Nephron (organoid): ENCODE measurements at regions not wholly inside any gene's neighbourhood (a gene's known extent, or its start where the extent isn't known, plus 50 kb on each side); places are given as distances from the start of the nearest gene placed in this dataset.
A peak's percentile ranks its signal among the peaks of the same experiment; 100 is the strongest.

Source experiments
- H3K27ac Mint-ChIP-seq, 3 experiments: 2 replicates each; pipeline ENCODE4 v1.8.0; 2020; ENCODE audit warnings: mixed read lengths in 3 of 3, mild to moderate bottlenecking in 2 of 3, moderate library complexity in 1 of 3
- H3K27me3 Mint-ChIP-seq: 2 replicates; pipeline ENCODE4 v1.8.0; 2021; ENCODE audit warnings: low read depth, mild to moderate bottlenecking, moderate library complexity, mixed read lengths
- H3K36me3 Mint-ChIP-seq: 2 replicates; pipeline ENCODE4 v1.8.0; 2020; ENCODE audit warnings: low read depth, mixed read lengths
- H3K4me1 Mint-ChIP-seq: 2 replicates; pipeline ENCODE4 v1.8.0; 2020; ENCODE audit warnings: mixed read lengths
- H3K4me3 Mint-ChIP-seq, 3 experiments: 2 replicates each; pipeline ENCODE4 v1.8.0; 2020; ENCODE audit warnings: mild to moderate bottlenecking in 3 of 3, mixed read lengths in 3 of 3, moderate library complexity in 2 of 3
- H3K9me3 Mint-ChIP-seq: 2 replicates; pipeline ENCODE4 v1.8.0; 2020; ENCODE audit warnings: mixed read lengths
- CTCF ChIP-seq, 3 experiments: fragments of 200-600 bp; sonication (generic); IDR thresholded peaks; one replicate each; pipeline ENCODE4 v1.5.0; 2021; ENCODE audit warnings: antibody characterized with exemption in 3 of 3; ENCODE audit not compliant: unreplicated experiment in 3 of 3

GRCh38 chr3:148089171-148089570 is 608.5 kb upstream of the AGTR1 start:
- no peaks in the 10 kb centered on the region for H3K9me3 Mint-ChIP-seq
- H3K4me1 Mint-ChIP-seq: no peaks in the 10 kb centered on the region
- H3K27me3 Mint-ChIP-seq: no peaks in the 10 kb centered on the region

GRCh38 chr3:148090156-148090555 is 607.5 kb upstream of the AGTR1 start:
- no peaks in the 10 kb centered on the region for H3K27me3 Mint-ChIP-seq
- no peak for TF ChIP-seq CTCF (IDR thresholded peaks at IDR 0.05; ENCODE audit: unreplicated experiment in 3 of 3)
- H3K4me3 Mint-ChIP-seq: no peak overlapping the region
- H3K27ac Mint-ChIP-seq: no peak overlapping the region
- no peaks in the 10 kb centered on the region for H3K9me3 Mint-ChIP-seq
- H3K4me1 Mint-ChIP-seq: peaks cover 3% of the 10 kb centered on the region
- H3K36me3 Mint-ChIP-seq: no peaks in the 10 kb centered on the region

More at GRCh38 chr3:148089171-148089570, 608.5 kb upstream of the AGTR1 start:
- H3K27ac Mint-ChIP-seq: no peak overlapping the region
- no peaks in the 10 kb centered on the region for H3K36me3 Mint-ChIP-seq
- no peak for TF ChIP-seq CTCF (IDR thresholded peaks at IDR 0.05; ENCODE audit: unreplicated experiment in 3 of 3)
- no peak overlapping the region for H3K4me3 Mint-ChIP-seq

GRCh38 chr3:148092624-148093347 is 604.9 kb upstream of the AGTR1 start:
- no peak overlapping the region for H3K4me3 Mint-ChIP-seq
- H3K27me3 Mint-ChIP-seq: no peaks in the 10 kb centered on the region
- no peak overlapping the region for H3K27ac Mint-ChIP-seq
- no peaks in the 10 kb centered on the region for H3K9me3 Mint-ChIP-seq
- peaks cover 7% of the 10 kb centered on the region for H3K4me1 Mint-ChIP-seq
- no peaks in the 10 kb centered on the region for H3K36me3 Mint-ChIP-seq
- TF ChIP-seq CTCF (IDR thresholded peaks at IDR 0.05; ENCODE audit: unreplicated experiment in 3 of 3): no peak

- H3K27ac Mint-ChIP-seq: no peak overlapping the region
- H3K9me3 Mint-ChIP-seq: no peaks in the 10 kb centered on the region
- H3K4me1 Mint-ChIP-seq: peaks cover 7% of the 10 kb centered on the region
- no peaks in the 10 kb centered on the region for H3K36me3 Mint-ChIP-seq
- no peak overlapping the region for H3K4me3 Mint-ChIP-seq
- TF ChIP-seq CTCF (IDR thresholded peaks at IDR 0.05; ENCODE audit: unreplicated experiment in 3 of 3): no peak
- no peaks in the 10 kb centered on the region for H3K27me3 Mint-ChIP-seq
Measured at GRCh38 chr3:148093753-148094152, 604.0 kb upstream of the AGTR1 start.

- Mint-ChIP-seq H3K9me3 (no peaks in the 10 kb centered on the region), H3K27me3 (no peaks in the 10 kb centered on the region), H3K36me3 (no peaks in the 10 kb centered on the region), H3K4me1 (peaks cover 14% of the 10 kb centered on the region), H3K27ac (no peak overlapping the region), H3K4me3 (no peak overlapping the region)
- no peak for TF ChIP-seq CTCF (IDR thresholded peaks at IDR 0.05; ENCODE audit: unreplicated experiment in 3 of 3)
Measured at GRCh38 chr3:148095962-148096361, 601.7 kb upstream of the AGTR1 start.

- Mint-ChIP-seq H3K27me3 (no peaks in the 10 kb centered on the region), H3K4me1 (peaks cover 21% of the 10 kb centered on the region), H3K27ac (peak overlapping the region in 1 of 3 experiments; percentile 6), H3K9me3 (no peaks in the 10 kb centered on the region), H3K36me3 (no peaks in the 10 kb centered on the region), H3K4me3 (no peak overlapping the region)
- TF ChIP-seq CTCF (IDR thresholded peaks at IDR 0.05; ENCODE audit: unreplicated experiment in 3 of 3): no peak
Measured at GRCh38 chr3:148100476-148100875, 597.2 kb upstream of the AGTR1 start.
